A549 (cell line): ENCODE measurements at regions not wholly inside any gene's neighbourhood (a gene's known extent, or its start where the extent isn't known, plus 50 kb on each side); places are given as distances from the start of the nearest gene placed in this dataset.

Experiments used
- ATAC-seq, 2 experiments: fragments of 200-7000 bp in 1 of 2; fragments of >200 bp in 1 of 2; cut with Nextera tagmentation in 1 of 2; cut with Tn5 transposase in 1 of 2; 3 replicates each; pipeline versions ENCODE4 v1.8.0 to v1.9.1; 2018 to 2020; ENCODE audit warnings: mild to moderate bottlenecking in 1 of 2, moderate library complexity in 1 of 2
- CTCF ChIA-PET: fragments of 300-600 bp; sonication (Branson Sonifier 250); formaldehyde crosslinking; extraction: SDS; loops from one replicate; lab custom pipeline; 2021; ENCODE audit warnings: antibody characterized with exemption, inconsistent platforms; lab: Yijun Ruan, JAX
- POLR2A ChIA-PET: fragments of 350-600 bp; formaldehyde crosslinking; extraction: SDS; loops from one replicate; lab custom pipeline; 2021; ENCODE audit warnings: antibody characterized with exemption, inconsistent platforms; lab: Yijun Ruan, JAX
- DNase-seq, 2 experiments: peaks; one replicate each; pipeline versions ENCODE4 v3.0.0 to v3.0.0-alpha.2; 2011 to 2016; ENCODE audit warnings: low read depth in 1 of 2, low spot score in 1 of 2
- FAIRE-seq: peaks from 2 replicates; lab custom pipeline; 2011; peaks lifted over from hg19 to GRCh38; lab: Jason Lieb, UNC
- H3K27ac ChIP-seq, 2 experiments: fragments of >200 bp; sonication (Bioruptor Twin); formaldehyde crosslinking; 3 replicates each; pipeline ENCODE4 v1.5.1; 2016 to 2017
- H3K4me1 ChIP-seq: fragments of >200 bp; sonication (Bioruptor Twin); formaldehyde crosslinking; 3 replicates; pipeline ENCODE4 v1.6.1; 2016
- H3K4me2 ChIP-seq: fragments of >200 bp; sonication (Bioruptor Twin); formaldehyde crosslinking; 3 replicates; pipeline ENCODE4 v1.6.1; 2016
- H3K4me3 ChIP-seq: fragments of >200 bp; sonication (Bioruptor Twin); formaldehyde crosslinking; 3 replicates; pipeline ENCODE4 v1.5.1; 2016
- H3K9me3 ChIP-seq: fragments of >200 bp; sonication (Bioruptor Twin); formaldehyde crosslinking; 3 replicates; pipeline ENCODE4 v1.6.1; 2016
- CBX2 ChIP-seq: fragments of 200-600 bp; sonication (generic); IDR thresholded peaks from 2 replicates; pipeline ENCODE4 v1.6.1; 2016; ENCODE audit warnings: low read depth, mild to moderate bottlenecking, borderline replicate concordance
- E2F6 ChIP-seq: IDR thresholded peaks from 2 replicates; pipeline ENCODE4 v1.6.1; 2012; ENCODE audit warnings: low read depth, borderline replicate concordance
- ELK1 ChIP-seq: fragments of 150-350 bp; IDR thresholded peaks from 2 replicates; pipeline ENCODE4 v1.6.1; 2014; ENCODE audit warnings: low read depth, mild to moderate bottlenecking, low read length
- EP300 ChIP-seq, 2 experiments: fragments of >200 bp; sonication (Bioruptor Twin); formaldehyde crosslinking; IDR thresholded peaks; 2 replicates in 1 of 2; 3 replicates in 1 of 2; pipeline ENCODE4 v1.6.1; 2016 to 2017
- FOSB ChIP-seq: fragments of 250-450 bp; sonication (Bioruptor Pico); IDR thresholded peaks from 2 replicates; pipeline ENCODE4 v1.5.0; 2020; ENCODE audit warnings: mild to moderate bottlenecking, moderate library complexity
- FOXS1 ChIP-seq: fragments of 250-450 bp; sonication (Bioruptor Pico); IDR thresholded peaks from 2 replicates; pipeline ENCODE4 v1.5.0; 2020; ENCODE audit warnings: mild to moderate bottlenecking, moderate library complexity
- HDAC2 ChIP-seq: fragments of 200-600 bp; sonication (generic); IDR thresholded peaks from 2 replicates; pipeline ENCODE4 v1.6.1; 2016
- MAFK ChIP-seq: fragments of 450-650 bp; IDR thresholded peaks from 2 replicates; pipeline ENCODE4 v1.6.1; 2014; ENCODE audit not compliant: partially characterized antibody
- MAX ChIP-seq: IDR thresholded peaks from 2 replicates; pipeline ENCODE4 v1.6.1; 2012
- NPAS2 ChIP-seq: fragments of 250-450 bp; sonication (Bioruptor Pico); IDR thresholded peaks from 2 replicates; pipeline ENCODE4 v1.8.0; 2022; ENCODE audit warnings: mild to moderate bottlenecking, moderate library complexity, borderline replicate concordance
- NR3C1 ChIP-seq: fragments of >200 bp; sonication (Bioruptor Twin); formaldehyde crosslinking; IDR thresholded peaks from 3 replicates; pipeline ENCODE4 v1.6.1; 2017
- PHF8 ChIP-seq: fragments of 200-600 bp; sonication (generic); IDR thresholded peaks from 2 replicates; pipeline ENCODE4 v1.6.1; 2016; ENCODE audit warnings: low read depth, mild to moderate bottlenecking, antibody characterized with exemption, moderate library complexity, borderline replicate concordance
- POLR2A ChIP-seq: IDR thresholded peaks from 2 replicates; pipeline ENCODE4 v1.6.1; 2012; ENCODE audit warnings: mild to moderate bottlenecking, low read length
- POLR2AphosphoS2 ChIP-seq: conservative IDR thresholded peaks from 2 replicates; pipeline ENCODE4 v1.6.1; 2012; ENCODE audit warnings: low read length, improper control_type of control experiment, inconsistent platforms
- RARB ChIP-seq: fragments of 250-450 bp; sonication (Bioruptor Pico); IDR thresholded peaks from 2 replicates; pipeline ENCODE4 v1.8.0; 2021; ENCODE audit warnings: mild to moderate bottlenecking, moderate library complexity
- RCOR1 ChIP-seq: fragments of 150-350 bp; IDR thresholded peaks from 2 replicates; pipeline ENCODE4 v1.6.1; 2014; ENCODE audit warnings: antibody characterized with exemption, low read length, low read depth
- REST ChIP-seq: fragments of 200-600 bp; sonication (generic); IDR thresholded peaks from 2 replicates; pipeline ENCODE4 v1.6.1; 2016; ENCODE audit warnings: antibody characterized with exemption, mild to moderate bottlenecking, moderate library complexity
- RFX5 ChIP-seq: fragments of 450-650 bp; IDR thresholded peaks from 2 replicates; pipeline ENCODE4 v1.7.1; 2014; ENCODE audit warnings: antibody characterized with exemption, mild to moderate bottlenecking, moderate library complexity
- SREBF2 ChIP-seq: fragments of 450-650 bp; IDR thresholded peaks from 2 replicates; pipeline ENCODE4 v1.6.1; 2014; ENCODE audit warnings: mild to moderate bottlenecking, moderate library complexity
- TFCP2L1 ChIP-seq: fragments of 250-450 bp; sonication (Bioruptor Pico); IDR thresholded peaks from 2 replicates; pipeline ENCODE4 v1.5.0; 2021; ENCODE audit warnings: mild to moderate bottlenecking
- TP53 ChIP-seq: fragments of 250-450 bp; sonication (Bioruptor Pico); IDR thresholded peaks from 2 replicates; pipeline ENCODE4 v1.5.0; 2021; ENCODE audit warnings: mild to moderate bottlenecking, moderate library complexity
- USF2 ChIP-seq: fragments of 450-650 bp; IDR thresholded peaks from 2 replicates; pipeline ENCODE4 v1.6.1; 2014; ENCODE audit warnings: antibody characterized with exemption
- ZSCAN20 ChIP-seq: fragments of 250-450 bp; sonication (Bioruptor Pico); IDR thresholded peaks from 2 replicates; pipeline ENCODE4 v1.8.0; 2022; ENCODE audit warnings: mild to moderate bottlenecking, moderate library complexity
- WGBS: methylation state at CpG from one replicate; pipeline ENCODE4 v1.1.6; 2017; ENCODE audit errors: missing lambda C conversion rate; 5-methylcytosine and 5-hydroxymethylcytosine counted together

GRCh38 chr12:60262378-60262777, 666.5 kb downstream of the SLC16A7 start:
- Histone ChIP-seq H3K4me3 (no peak overlapping the region), H3K4me1 (peaks cover 41% of the 10 kb centered on the region), H3K27ac (no peak overlapping the region), H3K4me2 (no peak overlapping the region), H3K9me3 (no peaks in the 10 kb centered on the region)
- ChIA-PET CTCF (no interaction called here), POLR2A (no interaction called here)
- WGBS, result 75% methylated on average over 4 of the region's 4 CpGs
- FAIRE-seq, result no peak
- ATAC-seq, result no peak
- DNase-seq, result no peak
- TF ChIP-seq TFCP2L1 (CRISPR knock-in tag), result no peak
- TF ChIP-seq ZSCAN20 (CRISPR knock-in tag), result no peak
- no peak for TF ChIP-seq MAFK
- TF ChIP-seq RCOR1, result no peak

- Histone ChIP-seq H3K27ac (no peak overlapping the region), H3K4me3 (no peak overlapping the region), H3K4me2 (peak overlapping the region; percentile 33; the same call in 1 of the 3 replicates), H3K9me3 (no peaks in the 10 kb centered on the region), H3K4me1 (peaks cover 44% of the 10 kb centered on the region)
- no peak for TF ChIP-seq SREBF2
- no peak for TF ChIP-seq EP300 (IDR thresholded peaks at IDR 0.05)
- no peak for TF ChIP-seq RARB (CRISPR knock-in tag)
- TF ChIP-seq E2F6, result no peak
- POLR2A ChIA-PET, result no interaction called here
- CTCF ChIA-PET, result no interaction called here
- FAIRE-seq (no peak), ATAC-seq (no peak), DNase-seq (no peak)
These were observed 667.3 kb downstream of the SLC16A7 start for GRCh38 chr12:60263161-60263560.

- CTCF ChIA-PET, result no interaction called here
These were observed 668.1 kb downstream of the SLC16A7 start for GRCh38 chr12:60263836-60264493.

More at GRCh38 chr12:60263836-60264493, 668.1 kb downstream of the SLC16A7 start:
- POLR2A ChIA-PET, result no interaction called here
- Histone ChIP-seq H3K4me3 (no peak overlapping the region), H3K9me3 (no peaks in the 10 kb centered on the region), H3K4me1 (peaks cover 44% of the 10 kb centered on the region), H3K4me2 (no peak overlapping the region), H3K27ac (no peak overlapping the region)
- no peak for ATAC-seq
- no peak for FAIRE-seq
- 70% methylated on average over 2 of the region's 2 CpGs for WGBS
- no peak for DNase-seq
- no peak for TF ChIP-seq USF2
- no peak for TF ChIP-seq POLR2AphosphoS2
- no peak for TF ChIP-seq SREBF2
- TF ChIP-seq PHF8, result no peak
- TF ChIP-seq NPAS2 (CRISPR knock-in tag), result no peak
- no peak for TF ChIP-seq NR3C1
- TF ChIP-seq FOSB, result no peak
- TF ChIP-seq TP53 (CRISPR knock-in tag), result no peak
- no peak for TF ChIP-seq RFX5
- TF ChIP-seq FOXS1, result no peak
- no peak for TF ChIP-seq HDAC2
- TF ChIP-seq POLR2A, result no peak
- no peak for TF ChIP-seq REST
- no peak for TF ChIP-seq CBX2
- TF ChIP-seq ELK1, result no peak
- TF ChIP-seq MAX, result no peak
